Esophagus (tissue), 2 donors: ENCODE measurements at regions not wholly inside any gene's neighbourhood (a gene's known extent, or its start where the extent isn't known, plus 50 kb on each side); places are given as distances from the start of the nearest gene placed in this dataset.

Experiments
- H3K27ac ChIP-seq, 2 donors: one replicate each; pipeline ENCODE4 v1.5.1; 2013; ENCODE audit warnings: low read depth in 2 of 2, mild to moderate bottlenecking in 2 of 2, inconsistent platforms in 1 of 2, low read length in 1 of 2, moderate library complexity in 1 of 2
- H3K27me3 ChIP-seq, 2 donors: one replicate each; pipeline ENCODE4 v1.6.1; 2013; ENCODE audit warnings: low read length in 2 of 2, control low read depth in 1 of 2, mild to moderate bottlenecking in 1 of 2; ENCODE audit not compliant: insufficient read depth in 2 of 2, control insufficient read depth in 1 of 2
- H3K36me3 ChIP-seq, 2 donors: one replicate each; pipeline ENCODE4 v1.6.1; 2013; ENCODE audit warnings: low read length in 1 of 2; ENCODE audit not compliant: control insufficient read depth in 2 of 2, insufficient read depth in 2 of 2
- H3K4me1 ChIP-seq, 2 donors: one replicate each; pipeline ENCODE4 v1.6.1; 2013; ENCODE audit warnings: low read length in 1 of 2; ENCODE audit not compliant: control insufficient read depth in 2 of 2, insufficient read depth in 2 of 2
- H3K4me3 ChIP-seq, 2 donors: one replicate each; pipeline ENCODE4 v1.5.1; 2013; ENCODE audit warnings: low read length in 2 of 2, mild to moderate bottlenecking in 2 of 2, low read depth in 1 of 2, moderate library complexity in 1 of 2
- H3K9me3 ChIP-seq, 2 donors: one replicate each; pipeline ENCODE4 v1.6.1; 2013; ENCODE audit warnings: mild to moderate bottlenecking in 2 of 2, low read depth in 1 of 2, low read length in 1 of 2, moderate library complexity in 1 of 2; ENCODE audit not compliant: control insufficient read depth in 2 of 2, insufficient read depth in 1 of 2
- WGBS, 2 donors: extraction: QIAGEN DNeasy Blood & Tissue Kit; methylation state at CpG; one replicate each; pipeline ENCODE4 v1.1.7; 2013; 5-methylcytosine and 5-hydroxymethylcytosine counted together
- donor health status: healthy with polysubstance abuse.
- donor health status: Bipolar disorder and iron deficiency.

- no peak overlapping the region for H3K27ac ChIP-seq
- no peak overlapping the region for H3K4me3 ChIP-seq
- 65 to 66% methylated on average over 12 of the region's 12 CpGs for WGBS, 2 donors
- H3K4me1 ChIP-seq, result no peaks in the 10 kb centered on the region
- peaks cover 0 to 1% of the 10 kb centered on the region in 2 donors for H3K27me3 ChIP-seq
- no peaks in the 10 kb centered on the region for H3K9me3 ChIP-seq
- H3K36me3 ChIP-seq, result no peaks in the 10 kb centered on the region
Measured at GRCh38 chr17:13078591-13079385, 61.0 kb upstream of the ELAC2 start.

GRCh38 chr17:13076905-13077304 lies 59.1 kb upstream of the ELAC2 start:
- H3K4me3 ChIP-seq, result no peak overlapping the region
- peaks cover 0 to 2% of the 10 kb centered on the region in 2 donors for H3K27me3 ChIP-seq
- no peaks in the 10 kb centered on the region for H3K36me3 ChIP-seq
- 80 to 88% methylated on average over 4 of the region's 4 CpGs for WGBS, 2 donors
- no peak overlapping the region for H3K27ac ChIP-seq
- no peaks in the 10 kb centered on the region for H3K4me1 ChIP-seq
- H3K9me3 ChIP-seq, result no peaks in the 10 kb centered on the region

- peaks cover 0 to 2% of the 10 kb centered on the region in 2 donors for H3K27me3 ChIP-seq
- 29 to 41% methylated on average over 2 of the region's 2 CpGs for WGBS, 2 donors
- H3K9me3 ChIP-seq, result no peaks in the 10 kb centered on the region
Measured at GRCh38 chr17:13074026-13074425, 56.2 kb upstream of the ELAC2 start.

GRCh38 chr17:13073018-13073417 lies 55.2 kb upstream of the ELAC2 start:
- Histone ChIP-seq H3K36me3 (no peaks in the 10 kb centered on the region), H3K4me3 (no peak overlapping the region), H3K27ac (no peak overlapping the region), H3K9me3 (no peaks in the 10 kb centered on the region), H3K27me3 (peaks cover 0 to 2% of the 10 kb centered on the region in 2 donors), H3K4me1 (no peaks in the 10 kb centered on the region)
- WGBS, 2 donors, result 54 to 63% methylated on average over 4 of the region's 4 CpGs

More at GRCh38 chr17:13074026-13074425, 56.2 kb upstream of the ELAC2 start:
- H3K4me1 ChIP-seq, result no peaks in the 10 kb centered on the region
- H3K4me3 ChIP-seq, result no peak overlapping the region
- no peak overlapping the region for H3K27ac ChIP-seq
- no peaks in the 10 kb centered on the region for H3K36me3 ChIP-seq

GRCh38 chr17:13070732-13071131 lies 52.9 kb upstream of the ELAC2 start:
- WGBS, 2 donors, result 89% methylated on average over 2 of the region's 2 CpGs
- Histone ChIP-seq H3K27ac (no peak overlapping the region), H3K9me3 (peaks cover 3 to 4% of the 10 kb centered on the region in 2 donors), H3K27me3 (peaks cover 0 to 2% of the 10 kb centered on the region in 2 donors), H3K36me3 (no peaks in the 10 kb centered on the region), H3K4me1 (no peaks in the 10 kb centered on the region), H3K4me3 (no peak overlapping the region)

GRCh38 chr17:13067629-13068303 lies 49.9 kb upstream of the ELAC2 start:
- H3K27me3 ChIP-seq, result no peaks in the 10 kb centered on the region
- no peak overlapping the region for H3K4me3 ChIP-seq
- H3K9me3 ChIP-seq, result peaks cover 3 to 4% of the 10 kb centered on the region in 2 donors
- H3K36me3 ChIP-seq, result no peaks in the 10 kb centered on the region
- no peak overlapping the region for H3K27ac ChIP-seq
- H3K4me1 ChIP-seq, result no peaks in the 10 kb centered on the region
- WGBS, 2 donors, result 64 to 68% methylated on average over 8 of the region's 8 CpGs
